ENCODE measurements at regions not wholly inside any gene's neighbourhood (a gene's known extent, or its start where the extent isn't known, plus 50 kb on each side); places are given as distances from the start of the nearest gene placed in this dataset.
"Not testable (repeated sequence)": the region's sequence is repeated elsewhere in the genome, so short reads cannot be mapped to it uniquely, and the experiment has no call there.

- DNase-seq (ENCODE audit: low read depth, low spot score), result no peak
Measured at GRCh38 chr14:71240171-71240570, 332.9 kb downstream of the PCNX1 start.

- no peak for DNase-seq (ENCODE audit: low read depth, low spot score)
Measured at GRCh38 chr14:71240866-71241520, 333.7 kb downstream of the PCNX1 start.

GRCh38 chr14:71242237-71242748 lies 335.0 kb downstream of the PCNX1 start:
- DNase-seq (ENCODE audit: low read depth, low spot score), result no peak

- no peak for DNase-seq (ENCODE audit: low read depth, low spot score)
Measured at GRCh38 chr14:71243697-71244096, 336.4 kb downstream of the PCNX1 start.

- no peak for DNase-seq (ENCODE audit: low read depth, low spot score)
Measured at GRCh38 chr14:71244341-71244740, 337.1 kb downstream of the PCNX1 start.

GRCh38 chr14:71245659-71246361 lies 338.6 kb downstream of the PCNX1 start:
- no peak for DNase-seq (ENCODE audit: low read depth, low spot score)

GRCh38 chr14:71246539-71246938 lies 339.3 kb downstream of the PCNX1 start:
- no peak for DNase-seq (ENCODE audit: low read depth, low spot score)

- no peak for DNase-seq (ENCODE audit: low read depth, low spot score)
Measured at GRCh38 chr14:71247106-71247505, 339.8 kb downstream of the PCNX1 start.

GRCh38 chr14:71248194-71248593 lies 340.9 kb downstream of the PCNX1 start:
- DNase-seq (ENCODE audit: low read depth, low spot score), result no peak

- DNase-seq (ENCODE audit: low read depth, low spot score), result no peak
Measured at GRCh38 chr14:71250347-71250746, 343.1 kb downstream of the PCNX1 start.

- no peak for DNase-seq (ENCODE audit: low read depth, low spot score)
Measured at GRCh38 chr14:71250791-71251190, 343.5 kb downstream of the PCNX1 start.

GRCh38 chr14:71254091-71254719 lies 346.9 kb downstream of the PCNX1 start:
- not testable (repeated sequence) for DNase-seq (ENCODE audit: low read depth, low spot score)

- no peak for DNase-seq (ENCODE audit: low read depth, low spot score)
Measured at GRCh38 chr14:71261206-71261605, 353.9 kb downstream of the PCNX1 start.

GRCh38 chr14:71262441-71262840 lies 355.2 kb downstream of the PCNX1 start:
- no peak for DNase-seq (ENCODE audit: low read depth, low spot score)

- no peak for DNase-seq (ENCODE audit: low read depth, low spot score)
Measured at GRCh38 chr14:71264260-71264659, 357.0 kb downstream of the PCNX1 start.

GRCh38 chr14:71267007-71267513 lies 359.8 kb downstream of the PCNX1 start:
- no peak for DNase-seq (ENCODE audit: low read depth, low spot score)

- no peak for DNase-seq (ENCODE audit: low read depth, low spot score)
Measured at GRCh38 chr14:71267691-71268090, 360.4 kb downstream of the PCNX1 start.

GRCh38 chr14:71270111-71270510 lies 362.9 kb downstream of the PCNX1 start:
- DNase-seq (ENCODE audit: low read depth, low spot score), result no peak

- DNase-seq (ENCODE audit: low read depth, low spot score), result no peak
Measured at GRCh38 chr14:71271166-71271945, 364.1 kb downstream of the PCNX1 start.

GRCh38 chr14:71273366-71273765 lies 366.1 kb downstream of the PCNX1 start:
- no peak for DNase-seq (ENCODE audit: low read depth, low spot score)

GRCh38 chr14:71284048-71284447 lies 376.8 kb downstream of the PCNX1 start:
- DNase-seq (ENCODE audit: low read depth, low spot score), result no peak

- no peak for DNase-seq (ENCODE audit: low read depth, low spot score)
Measured at GRCh38 chr14:71286126-71286525, 378.9 kb downstream of the PCNX1 start.

Data from activated CD4-positive, CD25-positive, alpha-beta regulatory T cell treated with anti-CD3 and anti-CD28 coated beads, Interleukin-2, amount 50 U/mL, for 16 hours (primary cell).